Cardiac fibroblast (primary cell): ENCODE measurements at regions not wholly inside any gene's neighbourhood (a gene's known extent, or its start where the extent isn't known, plus 50 kb on each side); places are given as distances from the start of the nearest gene placed in this dataset.

Experiments
- DNase-seq, 2 donors: peaks; one replicate each; pipeline versions ENCODE4 v3.0.0 to v3.0.0-alpha.2; 2010; ENCODE audit warnings: low read depth in 2 of 2
- H3K4me3 ChIP-seq, 2 donors: replicated peaks in 1 of 2; 1 replicate in 1 of 2; 2 replicates in 1 of 2; pipeline ENCODE4 v1.5.1; 2011; ENCODE audit warnings: low read depth in 2 of 2, low read length in 2 of 2, mild to moderate bottlenecking in 2 of 2, moderate library complexity in 1 of 2
- TF ChIP-seq, protein P1 (sequence below): IDR thresholded peaks from one replicate; pipeline ENCODE4 v1.5.1; 2011; ENCODE audit warnings: low read depth, mild to moderate bottlenecking, low read length, inconsistent platforms

- TF ChIP-seq, protein P1, sequence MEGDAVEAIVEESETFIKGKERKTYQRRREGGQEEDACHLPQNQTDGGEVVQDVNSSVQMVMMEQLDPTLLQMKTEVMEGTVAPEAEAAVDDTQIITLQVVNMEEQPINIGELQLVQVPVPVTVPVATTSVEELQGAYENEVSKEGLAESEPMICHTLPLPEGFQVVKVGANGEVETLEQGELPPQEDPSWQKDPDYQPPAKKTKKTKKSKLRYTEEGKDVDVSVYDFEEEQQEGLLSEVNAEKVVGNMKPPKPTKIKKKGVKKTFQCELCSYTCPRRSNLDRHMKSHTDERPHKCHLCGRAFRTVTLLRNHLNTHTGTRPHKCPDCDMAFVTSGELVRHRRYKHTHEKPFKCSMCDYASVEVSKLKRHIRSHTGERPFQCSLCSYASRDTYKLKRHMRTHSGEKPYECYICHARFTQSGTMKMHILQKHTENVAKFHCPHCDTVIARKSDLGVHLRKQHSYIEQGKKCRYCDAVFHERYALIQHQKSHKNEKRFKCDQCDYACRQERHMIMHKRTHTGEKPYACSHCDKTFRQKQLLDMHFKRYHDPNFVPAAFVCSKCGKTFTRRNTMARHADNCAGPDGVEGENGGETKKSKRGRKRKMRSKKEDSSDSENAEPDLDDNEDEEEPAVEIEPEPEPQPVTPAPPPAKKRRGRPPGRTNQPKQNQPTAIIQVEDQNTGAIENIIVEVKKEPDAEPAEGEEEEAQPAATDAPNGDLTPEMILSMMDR: no peak
- H3K4me3 ChIP-seq: no peak overlapping the region
- DNase-seq: no peak
Observed at GRCh38 chr12:92027243-92027642, 118.4 kb downstream of the BTG1 start.

GRCh38 chr12:92025462-92026207 is 120.0 kb downstream of the BTG1 start:
- TF ChIP-seq, protein P1: no peak
- DNase-seq: no peak

GRCh38 chr12:92022093-92022492 is 123.6 kb downstream of the BTG1 start:
- no peak overlapping the region for H3K4me3 ChIP-seq
- TF ChIP-seq, protein P1: no peak
- DNase-seq: no peak

More at GRCh38 chr12:92025462-92026207, 120.0 kb downstream of the BTG1 start:
- no peak overlapping the region for H3K4me3 ChIP-seq

- no peak overlapping the region for H3K4me3 ChIP-seq
- no peak for DNase-seq
- TF ChIP-seq, protein P1: no peak
Observed at GRCh38 chr12:92021666-92022035, 124.0 kb downstream of the BTG1 start.

GRCh38 chr12:92020983-92021665 is 124.5 kb downstream of the BTG1 start:
- TF ChIP-seq, protein P1: no peak
- DNase-seq: peak in 1 of 2 donors; percentile 56
- H3K4me3 ChIP-seq: no peak overlapping the region

DNA sequence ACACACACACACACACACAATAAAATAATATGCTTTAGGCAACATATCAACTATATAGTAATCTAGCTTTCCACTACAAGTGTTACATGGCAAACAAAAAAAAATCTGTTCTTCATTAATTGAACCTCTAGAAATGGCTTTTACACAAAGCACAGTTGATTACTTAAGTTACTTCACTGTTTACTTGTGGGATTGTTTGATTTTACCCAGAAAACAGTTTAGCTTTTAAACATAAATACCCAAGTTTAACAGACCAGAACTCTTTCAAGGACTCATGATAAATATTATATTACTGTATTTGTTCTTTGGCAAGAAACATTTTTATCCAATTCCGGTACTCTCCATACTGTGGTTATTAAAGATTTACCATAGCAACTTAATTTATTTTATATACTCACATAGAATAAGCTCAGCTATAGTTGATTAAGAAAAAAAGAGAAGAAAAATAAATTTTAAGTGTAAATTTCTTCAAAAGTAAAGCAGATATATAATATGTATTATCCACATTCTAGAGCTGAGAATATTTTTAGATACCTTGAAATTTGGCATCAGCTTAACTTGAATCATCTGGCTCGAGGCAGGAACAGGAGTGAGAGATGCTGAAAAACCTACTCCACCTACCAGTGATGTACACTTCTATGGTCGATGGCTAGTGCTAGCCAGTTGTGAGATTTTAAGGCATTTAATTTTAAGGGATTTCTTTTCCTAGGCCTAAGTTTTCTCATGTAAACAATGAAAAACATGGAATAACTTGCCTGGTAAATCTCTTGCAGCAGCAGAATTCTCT is 126.0 kb downstream of the BTG1 start:
- H3K4me3 ChIP-seq: no peak overlapping the region
- no peak for DNase-seq
- TF ChIP-seq, protein P1: no peak
